Thyroid gland (tissue), 4 donors: ENCODE measurements at regions not wholly inside any gene's neighbourhood (a gene's known extent, or its start where the extent isn't known, plus 50 kb on each side); places are given as distances from the start of the nearest gene placed in this dataset.

ENCODE experiments used
- CTCF ChIP-seq, 6 experiments: fragments of 200-600 bp in 3 of 6; fragments of 450-650 bp in 3 of 6; sonication (generic) in 3 of 6; IDR thresholded peaks; one replicate each; pipeline ENCODE4 v1.5.1; 2016 to 2019; ENCODE audit warnings: antibody characterized with exemption in 6 of 6, mild to moderate bottlenecking in 2 of 6, inconsistent platforms in 1 of 6, moderate library complexity in 1 of 6
- POLR2A ChIP-seq, 2 donors: fragments of 450-650 bp; IDR thresholded peaks; one replicate each; pipeline ENCODE4 v1.6.1; 2017; ENCODE audit warnings: antibody characterized with exemption in 2 of 2, mild to moderate bottlenecking in 2 of 2, moderate library complexity in 1 of 2

- TF ChIP-seq CTCF (IDR thresholded peaks at IDR 0.05) (no peak), POLR2A (IDR thresholded peaks at IDR 0.05) (no peak)
Observed at GRCh38 chr11:109729761-109730160, 307.8 kb downstream of the C11orf87 start.
